Adrenal gland (tissue), 9 donors: ENCODE measurements at regions not wholly inside any gene's neighbourhood (a gene's known extent, or its start where the extent isn't known, plus 50 kb on each side); places are given as distances from the start of the nearest gene placed in this dataset.

Source experiments
- DNase-seq, 7 donors: peaks; one replicate each; pipeline ENCODE4 v3.0.0-alpha.2; 2019 to 2020
- H3K27ac ChIP-seq, 5 donors: fragments of 200-600 bp; sonication (generic) in 4 of 5; 1 replicate in 3 of 5; 2 replicates in 2 of 5; pipeline versions ENCODE4 v1.5.1 to v1.8.0; 2016 to 2020; ENCODE audit warnings: mild to moderate bottlenecking in 1 of 5
- H3K27me3 ChIP-seq: fragments of 200-600 bp; 2 replicates; pipeline ENCODE4 v1.8.0; 2021
- H3K36me3 ChIP-seq, 2 donors: fragments of 200-600 bp; replicated peaks in 1 of 2; 1 replicate in 1 of 2; 2 replicates in 1 of 2; pipeline versions ENCODE4 v1.5.1 to v1.8.0; 2018 to 2022
- H3K4me1 ChIP-seq, 2 donors: fragments of 200-600 bp; replicated peaks in 1 of 2; 1 replicate in 1 of 2; 2 replicates in 1 of 2; pipeline versions ENCODE4 v1.5.1 to v1.8.0; 2018 to 2021
- H3K4me3 ChIP-seq, 4 donors: fragments of 200-600 bp; sonication (generic) in 3 of 4; one replicate each; pipeline ENCODE4 v1.5.1; 2016 to 2018
- H3K9me3 ChIP-seq, 3 donors: fragments of 200-600 bp; sonication (generic) in 1 of 3; replicated peaks in 1 of 3; 1 replicate in 2 of 3; 2 replicates in 1 of 3; pipeline versions ENCODE4 v1.5.1 to v1.8.0; 2016 to 2021
- CTCF ChIP-seq, 6 experiments: fragments of 450-650 bp in 4 of 6; fragments of 200-600 bp in 2 of 6; sonication (generic) in 1 of 6; IDR thresholded peaks; 1 replicate in 5 of 6; 2 replicates in 1 of 6; pipeline versions ENCODE4 v1.5.1 to v1.8.0; 2016 to 2021; ENCODE audit warnings: antibody characterized with exemption in 6 of 6, mild to moderate bottlenecking in 2 of 6, moderate library complexity in 1 of 6
- POLR2A ChIP-seq, 2 donors: fragments of 450-650 bp; IDR thresholded peaks; one replicate each; pipeline ENCODE4 v1.6.1; 2017; ENCODE audit warnings: antibody characterized with exemption in 2 of 2, mild to moderate bottlenecking in 2 of 2, moderate library complexity in 1 of 2
- WGBS, 4 donors: extraction: QIAGEN DNeasy Blood & Tissue Kit in 2 of 4; methylation state at CpG; one replicate each; pipeline versions ENCODE4 v1.1.5 to v1.1.7; 2013 to 2017; 5-methylcytosine and 5-hydroxymethylcytosine counted together
- intact Hi-C, 2 donors: fragments of 100-400 bp; cut with DNase I; formaldehyde crosslinking; loops; one replicate each; pipeline versions ENCODE4 v1.14.1 to v1.15.0; 2022 to 2023
- donor health status: healthy with polysubstance abuse.
- donor health status: Bipolar disorder and iron deficiency.
- donor health status: DM: yes; HTN: yes; CAD: no.
- donor health status: DM: no; HTN: no; CAD: no.
- donor health status: DM: no; HTN: no; CAD: no.

GRCh38 chr5:171577042-171577758 is 157.8 kb downstream of the FGF18 start:
- H3K27me3 ChIP-seq, result no peaks in the 10 kb centered on the region
- TF ChIP-seq CTCF (IDR thresholded peaks at IDR 0.05), result no peak
- TF ChIP-seq POLR2A (IDR thresholded peaks at IDR 0.05), result no peak
- no peaks in the 10 kb centered on the region for H3K36me3 ChIP-seq
- peak overlapping the region in 1 of 5 donors; percentile 34 for H3K27ac ChIP-seq
- no peak for DNase-seq
- H3K4me1 ChIP-seq, result no peaks in the 10 kb centered on the region
- no peaks in the 10 kb centered on the region for H3K9me3 ChIP-seq
- intact Hi-C loops, result no loop called here
- no peak overlapping the region for H3K4me3 ChIP-seq
- 79 to 88% (median 80%) methylated on average over 9 to 13 of the region's 13 CpGs for WGBS, 4 donors

- TF ChIP-seq CTCF (IDR thresholded peaks at IDR 0.05), result no peak
- no peak for TF ChIP-seq POLR2A (IDR thresholded peaks at IDR 0.05)
- DNase-seq, result peak in 2 of 7 donors; percentile 20 to 36
- H3K9me3 ChIP-seq, result no peaks in the 10 kb centered on the region
- H3K36me3 ChIP-seq, result no peaks in the 10 kb centered on the region
- H3K27me3 ChIP-seq, result no peaks in the 10 kb centered on the region
- no peak overlapping the region for H3K4me3 ChIP-seq
- 65 to 72% (median 69%) methylated on average over 5 to 11 of the region's 11 CpGs for WGBS, 4 donors
- H3K27ac ChIP-seq, result peak overlapping the region in 1 of 5 donors; percentile 52
- intact Hi-C loops, result no loop called here
- H3K4me1 ChIP-seq, result no peaks in the 10 kb centered on the region
These were observed 158.8 kb downstream of the FGF18 start for GRCh38 chr5:171578049-171578828.

GRCh38 chr5:171578829-171579491 is 159.5 kb downstream of the FGF18 start:
- TF ChIP-seq CTCF (IDR thresholded peaks at IDR 0.05) (no peak), POLR2A (IDR thresholded peaks at IDR 0.05) (no peak)
- H3K9me3 ChIP-seq, result no peaks in the 10 kb centered on the region
- no peak overlapping the region for H3K4me3 ChIP-seq
- no peaks in the 10 kb centered on the region for H3K4me1 ChIP-seq
- no peak for DNase-seq
- H3K36me3 ChIP-seq, result no peaks in the 10 kb centered on the region
- peak overlapping the region in 1 of 5 donors; percentile 17 for H3K27ac ChIP-seq
- intact Hi-C loops, result no loop called here
- 72 to 76% (median 73%) methylated on average over 13 to 14 of the region's 14 CpGs for WGBS, 4 donors
- no peaks in the 10 kb centered on the region for H3K27me3 ChIP-seq

- no peaks in the 10 kb centered on the region for H3K27me3 ChIP-seq
- TF ChIP-seq CTCF (IDR thresholded peaks at IDR 0.05), result no peak
- TF ChIP-seq POLR2A (IDR thresholded peaks at IDR 0.05), result no peak
- 68 to 71% (median 71%) methylated on average over 8 of the region's 8 CpGs for WGBS, 4 donors
- H3K9me3 ChIP-seq, result no peaks in the 10 kb centered on the region
- no peak overlapping the region for H3K4me3 ChIP-seq
- H3K36me3 ChIP-seq, result no peaks in the 10 kb centered on the region
- H3K4me1 ChIP-seq, result no peaks in the 10 kb centered on the region
- no peak overlapping the region for H3K27ac ChIP-seq
- intact Hi-C loops, result no loop called here
- DNase-seq, result no peak
These were observed 160.5 kb downstream of the FGF18 start for GRCh38 chr5:171579976-171580411.
